Right cardiac atrium (tissue), 5 donors: ENCODE measurements at regions not wholly inside any gene's neighbourhood (a gene's known extent, or its start where the extent isn't known, plus 50 kb on each side); places are given as distances from the start of the nearest gene placed in this dataset.

ENCODE experiments used
- ATAC-seq, 2 donors: fragments of 200-7000 bp; cut with Tn5 transposase; one replicate each; pipeline versions ENCODE4 v1.8.0 to v1.9.1; 2020; ENCODE audit warnings: moderate library complexity in 2 of 2, mild to moderate bottlenecking in 1 of 2
- DNase-seq, 3 donors: peaks; one replicate each; pipeline ENCODE4 v3.0.0-alpha.2; 2020
- H3K27ac ChIP-seq: one replicate; pipeline ENCODE4 v1.5.1; 2013; ENCODE audit warnings: mild to moderate bottlenecking, low read length, control low read depth, moderate library complexity
- H3K27me3 ChIP-seq: one replicate; pipeline ENCODE4 v1.6.1; 2013; ENCODE audit not compliant: control insufficient read depth, insufficient read depth
- H3K4me1 ChIP-seq: one replicate; pipeline ENCODE4 v1.6.1; 2013; ENCODE audit warnings: low read length; ENCODE audit not compliant: control insufficient read depth, insufficient read depth
- H3K4me3 ChIP-seq: one replicate; pipeline ENCODE4 v1.5.1; 2013; ENCODE audit warnings: low read length, control low read depth
- H3K9me3 ChIP-seq: one replicate; pipeline ENCODE4 v1.6.1; 2013; ENCODE audit warnings: low read length; ENCODE audit not compliant: control insufficient read depth
- WGBS: extraction: QIAGEN DNeasy Blood & Tissue Kit; methylation state at CpG from one replicate; pipeline ENCODE4 v1.1.7; 2013; 5-methylcytosine and 5-hydroxymethylcytosine counted together
- intact Hi-C, 4 donors: fragments of 100-400 bp; cut with DNase I; formaldehyde crosslinking; loops; one replicate each; pipeline versions ENCODE4 v1.11.0 to v1.14.0; 2022 to 2023
- donor health status: healthy with polysubstance abuse.
- donor health status: DM: no; HTN: yes; CAD: no.
- donor health status: DM: no; HTN: no; CAD: no.
- donor health status: DM: no; HTN: yes; CAD: no; lungs with severe emphysema.
- donor health status: DM: yes; HTN: yes; CAD: no.

DNA sequence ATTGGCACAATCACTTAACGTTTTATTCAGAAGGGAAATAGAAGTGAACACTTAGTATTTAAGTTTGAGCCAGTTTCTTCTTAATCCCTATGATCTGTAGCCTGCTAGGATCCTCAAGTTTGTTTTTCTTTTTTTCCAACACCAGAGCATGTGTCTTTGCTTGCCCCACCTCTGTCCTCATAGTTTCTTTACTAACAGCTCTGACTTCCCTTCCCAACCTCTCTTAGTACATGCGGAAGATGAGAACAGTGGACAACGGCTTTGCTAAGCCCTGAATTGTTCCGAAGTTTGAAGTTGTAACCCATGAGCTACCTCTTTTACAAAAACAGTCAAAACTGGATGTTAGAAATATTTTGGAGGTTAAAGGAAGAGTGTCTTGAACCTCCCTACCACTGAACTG, 61.7 kb upstream of the TAF11L2 start:
- Histone ChIP-seq H3K27me3 (no peaks in the 10 kb centered on the region), H3K4me1 (no peaks in the 10 kb centered on the region), H3K4me3 (no peak overlapping the region), H3K27ac (no peak overlapping the region), H3K9me3 (peaks cover 8% of the 10 kb centered on the region)
- no peak for DNase-seq
- WGBS = 59% methylated on average over 4 of the region's 4 CpGs
- peak; percentile 52 to 65 for ATAC-seq
- intact Hi-C loops = no loop called here

DNA sequence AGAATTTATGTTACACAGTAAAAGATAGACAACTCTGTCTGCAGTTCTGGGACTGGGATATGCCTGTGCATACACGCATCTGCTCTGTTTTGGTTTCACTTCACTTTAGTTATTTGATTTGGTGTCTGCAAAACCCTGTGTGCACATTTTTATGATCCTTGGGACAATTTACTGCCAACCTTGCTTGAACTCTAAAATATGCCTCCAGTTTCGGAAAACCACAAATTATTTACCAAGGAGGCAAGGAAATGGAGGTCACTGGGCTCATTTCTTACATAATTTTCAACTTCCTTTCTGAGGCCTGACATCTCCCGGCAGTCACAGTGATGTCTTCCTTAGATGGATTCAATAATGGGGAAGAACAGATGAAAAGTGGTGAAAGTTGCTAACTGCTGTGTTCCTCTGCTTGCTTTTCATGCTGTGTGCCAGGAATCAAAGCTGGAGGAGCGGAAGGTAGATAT, 61.2 kb upstream of the TAF11L2 start:
- intact Hi-C loops = no loop called here
- 53% methylated on average over 4 of the region's 4 CpGs for WGBS
- H3K4me3 ChIP-seq = no peak overlapping the region
- ATAC-seq = peak; percentile 52 to 65
- peaks cover 9% of the 10 kb centered on the region for H3K9me3 ChIP-seq
- H3K27me3 ChIP-seq = no peaks in the 10 kb centered on the region
- DNase-seq = no peak
- no peaks in the 10 kb centered on the region for H3K4me1 ChIP-seq
- no peak overlapping the region for H3K27ac ChIP-seq

GRCh38 chr5:17438027-17438426, 60.0 kb upstream of the TAF11L2 start:
- H3K27me3 ChIP-seq = no peaks in the 10 kb centered on the region
- ATAC-seq = no peak
- H3K27ac ChIP-seq = no peak overlapping the region
- no peaks in the 10 kb centered on the region for H3K4me1 ChIP-seq
- 81% methylated on average over 4 of the region's 4 CpGs for WGBS
- no peak for DNase-seq
- peaks cover 9% of the 10 kb centered on the region for H3K9me3 ChIP-seq
- no peak overlapping the region for H3K4me3 ChIP-seq
- intact Hi-C loops = no loop called here

- Histone ChIP-seq H3K27me3 (no peaks in the 10 kb centered on the region), H3K27ac (no peak overlapping the region), H3K4me3 (no peak overlapping the region), H3K4me1 (no peaks in the 10 kb centered on the region), H3K9me3 (peaks cover 11% of the 10 kb centered on the region)
- ATAC-seq = no peak
- DNase-seq = no peak
- intact Hi-C loops = no loop called here
These were observed 58.1 kb upstream of the TAF11L2 start for GRCh38 chr5:17439956-17440355.

DNA sequence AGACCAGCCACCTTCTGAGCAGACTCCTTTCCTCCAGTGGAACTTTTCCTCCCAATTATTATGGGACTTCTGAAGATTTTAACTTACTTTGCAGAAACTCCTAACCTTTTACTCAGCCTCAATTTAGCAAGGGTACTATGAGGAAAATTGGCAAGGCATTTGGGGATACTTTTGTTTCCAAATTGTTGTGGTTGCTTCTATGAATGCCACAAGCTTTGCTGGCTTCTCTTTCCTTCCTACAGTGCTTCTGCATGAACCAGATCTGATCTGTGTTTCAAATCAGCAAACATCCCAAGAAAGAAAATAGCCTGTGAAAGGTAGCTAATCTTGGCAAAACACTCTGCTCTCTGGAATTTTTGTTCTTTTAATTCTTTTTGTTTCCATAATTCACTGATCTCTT, 57.3 kb upstream of the TAF11L2 start:
- intact Hi-C loops = no loop called here
- DNase-seq (no peak), ATAC-seq (no peak)
- Histone ChIP-seq H3K4me1 (no peaks in the 10 kb centered on the region), H3K9me3 (peaks cover 10% of the 10 kb centered on the region), H3K27me3 (no peaks in the 10 kb centered on the region), H3K4me3 (no peak overlapping the region), H3K27ac (no peak overlapping the region)

DNA sequence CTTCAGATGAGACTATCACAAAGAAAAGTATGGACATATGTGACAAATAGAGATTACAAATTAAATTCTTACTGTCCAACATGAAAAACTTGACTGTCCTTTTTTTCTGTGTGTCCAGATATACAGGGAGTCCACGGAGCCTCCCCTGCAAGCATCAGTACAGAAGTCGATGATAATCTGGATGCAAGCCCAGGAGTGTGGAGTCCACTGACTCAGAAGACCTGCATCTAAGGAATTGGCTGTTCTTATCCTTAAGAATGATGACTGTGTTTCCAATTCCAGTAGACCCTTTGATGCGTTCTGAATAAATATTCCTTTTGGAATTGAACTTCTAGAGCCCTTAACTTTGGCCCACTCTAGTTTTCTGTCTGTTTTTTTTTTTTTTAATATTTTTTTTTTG, 56.7 kb upstream of the TAF11L2 start:
- DNase-seq (no peak), ATAC-seq (no peak)
- H3K27ac ChIP-seq = no peak overlapping the region
- H3K4me3 ChIP-seq = no peak overlapping the region
- 71% methylated on average over 3 of the region's 3 CpGs for WGBS
- H3K27me3 ChIP-seq = no peaks in the 10 kb centered on the region
- H3K4me1 ChIP-seq = no peaks in the 10 kb centered on the region
- intact Hi-C loops = no loop called here
- H3K9me3 ChIP-seq = peaks cover 7% of the 10 kb centered on the region

DNA sequence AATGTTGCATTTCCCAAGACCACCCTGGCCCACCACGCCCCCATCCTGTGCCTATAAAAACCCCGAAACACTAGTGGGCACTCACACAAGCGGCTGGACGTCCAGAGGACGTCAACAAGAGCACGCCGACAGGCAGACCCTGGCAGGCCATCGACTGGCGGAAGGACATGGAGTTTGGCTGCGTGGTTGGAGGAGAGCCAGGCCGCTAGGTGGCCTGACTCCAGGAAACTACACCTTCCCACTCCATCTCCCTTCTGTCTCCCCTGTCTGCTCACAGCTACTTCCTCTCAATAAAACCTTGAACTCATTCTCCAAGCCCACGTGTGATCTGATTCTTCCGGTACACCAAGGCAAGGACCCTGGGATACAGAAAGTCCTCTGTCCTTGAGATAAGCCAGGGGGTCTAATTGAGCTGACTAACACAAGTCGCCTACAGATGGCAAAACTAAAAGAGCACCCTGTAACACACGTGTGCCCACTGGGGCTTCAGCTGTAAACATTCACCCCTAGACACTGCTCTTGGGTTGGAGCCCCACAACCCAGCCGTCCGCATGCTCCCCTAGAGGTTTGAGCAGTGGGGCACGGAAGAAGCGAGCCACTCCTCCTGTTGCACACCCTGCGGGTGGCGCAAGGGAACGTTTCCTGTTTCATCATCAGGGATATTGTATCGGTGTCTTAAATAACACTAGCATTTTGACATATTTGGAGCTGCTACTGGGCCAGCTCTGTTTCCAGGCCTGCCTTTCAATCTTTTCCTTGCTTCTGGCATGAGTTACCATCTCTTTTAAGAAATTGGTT, 54.5 kb upstream of the TAF11L2 start:
- Histone ChIP-seq H3K4me1 (no peaks in the 10 kb centered on the region), H3K9me3 (peaks cover 4% of the 10 kb centered on the region), H3K27me3 (no peaks in the 10 kb centered on the region), H3K27ac (no peak overlapping the region), H3K4me3 (no peak overlapping the region)
- WGBS = 86% methylated on average over 23 of the region's 23 CpGs
- intact Hi-C loops = no loop called here
- ATAC-seq = no peak
- DNase-seq = peak in 1 of 3 donors; percentile 58

- intact Hi-C loops = no loop called here
- DNase-seq (no peak), ATAC-seq (no peak)
- 68% methylated on average over 1 of the region's 1 CpG for WGBS
- Histone ChIP-seq H3K27ac (no peak overlapping the region), H3K9me3 (peaks cover 4% of the 10 kb centered on the region), H3K4me1 (no peaks in the 10 kb centered on the region), H3K4me3 (no peak overlapping the region), H3K27me3 (no peaks in the 10 kb centered on the region)
These were observed 53.5 kb upstream of the TAF11L2 start for GRCh38 chr5:17444496-17444895.

- 85% methylated on average over 2 of the region's 2 CpGs for WGBS
- DNase-seq = no peak
- H3K27me3 ChIP-seq = no peaks in the 10 kb centered on the region
These were observed 52.8 kb upstream of the TAF11L2 start for GRCh38 chr5:17445185-17445584.

More at GRCh38 chr5:17445185-17445584, 52.8 kb upstream of the TAF11L2 start:
- H3K4me3 ChIP-seq = no peak overlapping the region
- H3K4me1 ChIP-seq = no peaks in the 10 kb centered on the region
- ATAC-seq = no peak
- peaks cover 4% of the 10 kb centered on the region for H3K9me3 ChIP-seq
- no peak overlapping the region for H3K27ac ChIP-seq
- intact Hi-C loops = no loop called here
